DOHH2 (cell line): ENCODE measurements at regions not wholly inside any gene's neighbourhood (a gene's known extent, or its start where the extent isn't known, plus 50 kb on each side); places are given as distances from the start of the nearest gene placed in this dataset.

ENCODE experiments used
- H3F3A ChIP-seq: fragments of 200-600 bp; sonication (generic), shearing (Covaris generic); 2 replicates; pipeline ENCODE4 v1.6.0; 2016; ENCODE audit warnings: antibody characterized with exemption, mild to moderate bottlenecking; ENCODE audit not compliant: control insufficient read depth, insufficient read depth
- H3K27ac ChIP-seq: fragments of 200-600 bp; sonication (generic); 2 replicates; pipeline ENCODE4 v1.5.1; 2014; ENCODE audit warnings: low read depth, mild to moderate bottlenecking, low read length, moderate library complexity
- H3K27me3 ChIP-seq: fragments of 200-600 bp; sonication (generic); 2 replicates; pipeline ENCODE4 v1.6.1; 2014; ENCODE audit warnings: mild to moderate bottlenecking, low read length, mixed read lengths; ENCODE audit not compliant: control insufficient read depth
- H3K36me3 ChIP-seq: fragments of 200-600 bp; sonication (generic); 2 replicates; pipeline ENCODE4 v1.6.1; 2014; ENCODE audit warnings: mild to moderate bottlenecking, low read length, moderate library complexity, mixed read lengths; ENCODE audit not compliant: control insufficient read depth
- H3K4me1 ChIP-seq: fragments of 200-600 bp; sonication (generic); 2 replicates; pipeline ENCODE4 v1.6.1; 2014; ENCODE audit warnings: mild to moderate bottlenecking, low read length, mixed read lengths; ENCODE audit not compliant: control insufficient read depth
- H3K4me2 ChIP-seq: fragments of 200-600 bp; sonication (generic); 2 replicates; pipeline ENCODE4 v1.6.0; 2014; ENCODE audit warnings: mild to moderate bottlenecking, low read length, moderate library complexity
- H3K4me3 ChIP-seq: fragments of 200-600 bp; sonication (generic); 2 replicates; pipeline ENCODE4 v1.5.1; 2014; ENCODE audit warnings: mild to moderate bottlenecking, low read length, mixed read lengths
- H3K79me2 ChIP-seq: fragments of 200-600 bp; sonication (generic); 2 replicates; pipeline ENCODE4 v1.6.1; 2014; ENCODE audit warnings: mild to moderate bottlenecking, low read length, mixed read lengths; ENCODE audit not compliant: control insufficient read depth
- H3K9me2 ChIP-seq: fragments of 200-600 bp; sonication (generic); replicated peaks from 2 replicates; pipeline ENCODE4 v1.6.1; 2014; ENCODE audit warnings: mild to moderate bottlenecking, low read length, mixed read lengths; ENCODE audit not compliant: control insufficient read depth
- H3K9me3 ChIP-seq: fragments of 200-600 bp; sonication (generic); 2 replicates; pipeline ENCODE4 v1.6.1; 2014; ENCODE audit warnings: antibody characterized with exemption, low read length, mixed read lengths; ENCODE audit not compliant: control insufficient read depth, insufficient read depth
- H4K20me1 ChIP-seq: fragments of 200-600 bp; sonication (generic); 2 replicates; pipeline ENCODE4 v1.6.0; 2014; ENCODE audit warnings: low read depth, mild to moderate bottlenecking, antibody characterized with exemption, low read length, moderate library complexity; ENCODE audit not compliant: control insufficient read depth, insufficient read depth
- EZH2phosphoT487 ChIP-seq: fragments of 200-600 bp; sonication (generic); IDR thresholded peaks from 2 replicates; pipeline ENCODE4 v1.6.1; 2017; ENCODE audit warnings: borderline replicate concordance, mild to moderate bottlenecking, antibody characterized with exemption, low read length, moderate library complexity, mixed read lengths
- TF ChIP-seq, protein P1 (sequence below): fragments of 200-600 bp; sonication (generic); IDR thresholded peaks from one replicate; pipeline ENCODE4 v1.5.1; 2014; ENCODE audit warnings: antibody characterized with exemption, mild to moderate bottlenecking, low read depth, low read length; ENCODE audit not compliant: poor library complexity, severe bottlenecking

DNA sequence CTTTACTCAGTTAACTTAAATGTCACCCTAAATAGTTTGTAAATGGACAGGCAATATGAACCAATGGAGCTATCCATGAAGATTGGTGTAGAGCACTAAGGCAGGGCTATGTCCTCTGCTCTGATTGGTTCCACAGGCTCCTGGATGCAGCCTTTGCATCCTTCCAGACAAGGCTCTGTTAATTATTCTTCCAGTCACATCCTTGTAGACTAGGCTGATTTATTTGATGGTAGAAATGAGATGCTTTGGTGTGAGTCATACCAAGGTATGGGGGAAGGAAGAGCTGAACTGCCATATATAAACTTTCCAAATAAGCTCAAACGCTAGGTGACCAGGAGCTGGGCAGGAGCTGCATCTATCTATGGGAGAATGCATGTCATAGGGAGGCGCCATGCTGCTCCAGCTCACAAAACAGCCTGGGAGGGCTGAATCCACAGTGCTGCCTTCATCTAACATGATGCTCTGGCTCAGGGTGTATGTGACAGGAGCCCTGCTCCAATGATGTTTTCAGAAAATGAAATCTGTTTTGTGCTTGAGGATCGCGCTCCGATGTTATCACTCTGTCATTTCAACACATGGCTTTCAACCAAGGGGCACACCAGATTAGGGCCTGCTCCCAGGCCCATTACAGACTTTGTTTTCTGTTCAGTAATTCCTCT is 818.0 kb upstream of the ZNF608 start:
- Histone ChIP-seq H3K27me3 (no peaks in the 10 kb centered on the region), H4K20me1 (no peaks in the 10 kb centered on the region)

DNA sequence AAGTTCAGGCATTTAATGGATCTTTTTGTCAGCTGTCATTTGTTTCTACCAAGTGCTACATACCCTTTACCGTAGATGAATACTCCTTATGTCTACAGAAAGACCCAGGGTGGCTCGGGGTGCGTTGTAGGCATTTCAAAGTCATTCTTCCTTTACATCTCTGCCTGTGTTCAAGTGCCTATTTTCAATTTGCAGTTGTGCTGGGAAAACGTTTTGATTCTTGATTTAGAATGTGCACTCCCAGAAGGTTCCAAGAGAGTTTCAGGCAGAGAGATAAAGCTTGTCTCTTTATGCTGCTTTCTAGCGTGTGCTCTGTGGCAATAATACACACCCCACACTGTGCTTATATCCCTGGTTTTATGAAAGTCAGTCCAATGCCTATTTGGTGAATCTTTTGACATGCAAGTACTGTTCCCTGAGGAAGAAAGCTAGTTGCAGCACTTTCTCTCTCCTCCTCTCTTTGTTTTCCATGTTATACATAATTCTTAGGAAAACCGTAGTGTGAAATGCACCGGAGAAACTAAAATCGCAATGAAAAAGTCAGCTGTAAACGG is 828.1 kb upstream of the ZNF608 start:
- H3K9me3 ChIP-seq = no peaks in the 10 kb centered on the region
- no peak overlapping the region for H3K27ac ChIP-seq
- no peak overlapping the region for H3K4me3 ChIP-seq
- no peaks in the 10 kb centered on the region for H3K36me3 ChIP-seq
- no peaks in the 10 kb centered on the region for H4K20me1 ChIP-seq
- no peak overlapping the region for H3K4me2 ChIP-seq
- no peaks in the 10 kb centered on the region for H3K79me2 ChIP-seq
- H3K9me2 ChIP-seq = no peaks in the 10 kb centered on the region
- no peaks in the 10 kb centered on the region for H3F3A ChIP-seq
- no peaks in the 10 kb centered on the region for H3K27me3 ChIP-seq
- no peak for TF ChIP-seq EZH2phosphoT487
- TF ChIP-seq, protein P1, sequence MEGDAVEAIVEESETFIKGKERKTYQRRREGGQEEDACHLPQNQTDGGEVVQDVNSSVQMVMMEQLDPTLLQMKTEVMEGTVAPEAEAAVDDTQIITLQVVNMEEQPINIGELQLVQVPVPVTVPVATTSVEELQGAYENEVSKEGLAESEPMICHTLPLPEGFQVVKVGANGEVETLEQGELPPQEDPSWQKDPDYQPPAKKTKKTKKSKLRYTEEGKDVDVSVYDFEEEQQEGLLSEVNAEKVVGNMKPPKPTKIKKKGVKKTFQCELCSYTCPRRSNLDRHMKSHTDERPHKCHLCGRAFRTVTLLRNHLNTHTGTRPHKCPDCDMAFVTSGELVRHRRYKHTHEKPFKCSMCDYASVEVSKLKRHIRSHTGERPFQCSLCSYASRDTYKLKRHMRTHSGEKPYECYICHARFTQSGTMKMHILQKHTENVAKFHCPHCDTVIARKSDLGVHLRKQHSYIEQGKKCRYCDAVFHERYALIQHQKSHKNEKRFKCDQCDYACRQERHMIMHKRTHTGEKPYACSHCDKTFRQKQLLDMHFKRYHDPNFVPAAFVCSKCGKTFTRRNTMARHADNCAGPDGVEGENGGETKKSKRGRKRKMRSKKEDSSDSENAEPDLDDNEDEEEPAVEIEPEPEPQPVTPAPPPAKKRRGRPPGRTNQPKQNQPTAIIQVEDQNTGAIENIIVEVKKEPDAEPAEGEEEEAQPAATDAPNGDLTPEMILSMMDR = no peak
- H3K4me1 ChIP-seq = no peaks in the 10 kb centered on the region

More for the DNA sequence above, 818.0 kb upstream of the ZNF608 start:
- Histone ChIP-seq H3K4me1 (no peaks in the 10 kb centered on the region), H3K9me2 (no peaks in the 10 kb centered on the region), H3K27ac (no peak overlapping the region), H3K9me3 (no peaks in the 10 kb centered on the region), H3K4me2 (no peak overlapping the region), H3K79me2 (no peaks in the 10 kb centered on the region), H3F3A (no peaks in the 10 kb centered on the region), H3K36me3 (no peaks in the 10 kb centered on the region), H3K4me3 (no peak overlapping the region)
- TF ChIP-seq, protein P1 = no peak
- TF ChIP-seq EZH2phosphoT487 = no peak

DNA sequence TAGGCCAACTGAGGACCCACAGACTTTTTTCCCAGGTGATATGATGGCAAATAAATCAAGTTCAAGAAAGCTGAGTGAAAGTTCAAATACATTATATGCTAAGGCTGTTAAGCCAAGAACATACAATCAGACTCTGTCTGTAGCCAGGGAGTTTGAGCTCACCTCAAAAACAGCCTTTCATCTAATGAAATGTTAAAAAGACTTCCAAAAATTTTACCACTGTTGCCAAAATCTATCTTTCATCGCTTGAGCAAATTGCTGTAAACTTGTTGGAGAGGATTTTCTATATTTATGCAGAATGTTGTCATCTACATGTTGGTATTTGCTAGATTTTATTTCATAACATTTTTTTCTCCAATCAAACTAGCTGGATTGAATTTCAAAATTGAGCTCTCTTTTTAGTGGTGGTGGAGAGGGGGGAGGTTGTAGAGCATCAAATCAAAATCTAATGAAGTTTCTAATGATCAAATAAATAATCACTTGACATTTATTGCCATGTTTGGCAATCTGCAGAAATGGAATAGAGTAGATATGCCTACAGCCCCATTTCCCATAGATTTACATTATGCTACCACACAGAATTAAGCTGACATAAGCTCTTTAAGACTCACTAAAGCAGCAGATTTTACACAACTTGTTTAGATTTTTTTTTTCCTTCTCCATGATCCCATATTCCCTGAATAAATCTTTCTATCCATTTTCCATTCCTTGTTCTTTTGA is 828.9 kb upstream of the ZNF608 start:
- no peaks in the 10 kb centered on the region for H3K4me1 ChIP-seq
- H3K4me2 ChIP-seq = no peak overlapping the region
- no peaks in the 10 kb centered on the region for H3K27me3 ChIP-seq
- H3K9me3 ChIP-seq = no peaks in the 10 kb centered on the region
- TF ChIP-seq, protein P1 = no peak
- TF ChIP-seq EZH2phosphoT487 = no peak
- H3K9me2 ChIP-seq = no peaks in the 10 kb centered on the region
- no peaks in the 10 kb centered on the region for H3F3A ChIP-seq
- H3K4me3 ChIP-seq = no peak overlapping the region
- no peaks in the 10 kb centered on the region for H3K36me3 ChIP-seq
- no peaks in the 10 kb centered on the region for H3K79me2 ChIP-seq
- no peaks in the 10 kb centered on the region for H4K20me1 ChIP-seq
- no peak overlapping the region for H3K27ac ChIP-seq
